ENCODE measurements at regions not wholly inside any gene's neighbourhood (a gene's known extent, or its start where the extent isn't known, plus 50 kb on each side); places are given as distances from the start of the nearest gene placed in this dataset.

DNA sequence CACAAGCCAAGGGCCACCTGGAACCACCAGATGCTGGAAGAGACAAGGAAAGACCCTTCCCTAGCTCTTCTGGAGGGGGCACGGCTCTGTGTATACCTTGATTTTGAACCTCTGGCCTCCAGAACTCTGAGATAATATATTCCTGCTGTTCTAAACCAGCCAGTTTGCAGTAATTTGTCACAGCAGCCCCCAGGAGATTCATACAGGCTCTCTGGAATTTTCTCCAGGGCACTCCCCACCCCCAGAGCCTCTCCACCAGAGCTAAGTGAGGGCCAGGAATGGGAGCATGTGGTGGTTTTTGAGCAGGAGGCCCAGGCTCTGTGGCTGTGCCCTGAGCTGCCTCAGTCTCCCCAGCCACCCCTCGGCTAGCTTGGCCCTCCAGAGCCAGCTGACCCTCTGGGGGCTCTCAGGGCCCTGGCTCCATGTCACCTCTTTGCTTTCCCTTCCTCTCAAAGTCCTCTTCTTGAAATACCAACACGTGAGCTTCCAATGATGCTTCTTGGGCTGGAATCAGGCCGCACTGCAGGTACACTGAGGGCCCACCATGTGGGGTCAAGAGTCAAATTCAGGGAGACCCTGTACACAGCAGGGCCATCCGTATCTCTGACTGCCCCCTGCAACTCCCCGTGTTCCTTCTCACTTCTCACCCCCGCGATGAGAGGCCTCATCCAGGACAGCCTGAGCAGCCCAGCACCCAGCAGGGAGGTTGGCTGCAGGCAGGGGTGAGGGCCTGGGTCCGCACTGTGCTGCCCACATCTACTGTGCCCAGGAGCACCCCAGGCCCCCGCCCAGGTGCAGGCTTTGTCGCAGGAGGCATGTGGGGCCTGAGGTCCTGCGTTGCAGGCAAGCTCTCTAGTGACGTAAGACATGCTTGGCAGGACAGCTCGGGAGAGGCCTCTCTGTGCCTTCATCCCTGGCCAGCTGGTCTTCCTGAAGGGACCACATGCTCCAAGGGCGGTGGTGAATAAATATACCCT, 155.5 kb downstream of the ANKRD60 start:
- H3K9me3 ChIP-seq (ENCODE audit: control insufficient read depth, insufficient read depth, low read length), result no peaks in the 10 kb centered on the region
- DNase-seq (ENCODE audit: low read depth, low spot score), result no peak
- ChIA-PET CTCF (no interaction called here), POLR2A (no interaction called here)
- no peak overlapping the region for H3K4me3 ChIP-seq (ENCODE audit: low read depth, low read length)
- H3K27me3 ChIP-seq (ENCODE audit: control insufficient read depth, insufficient read depth, low read length), result no peaks in the 10 kb centered on the region
- TF ChIP-seq, protein P1, sequence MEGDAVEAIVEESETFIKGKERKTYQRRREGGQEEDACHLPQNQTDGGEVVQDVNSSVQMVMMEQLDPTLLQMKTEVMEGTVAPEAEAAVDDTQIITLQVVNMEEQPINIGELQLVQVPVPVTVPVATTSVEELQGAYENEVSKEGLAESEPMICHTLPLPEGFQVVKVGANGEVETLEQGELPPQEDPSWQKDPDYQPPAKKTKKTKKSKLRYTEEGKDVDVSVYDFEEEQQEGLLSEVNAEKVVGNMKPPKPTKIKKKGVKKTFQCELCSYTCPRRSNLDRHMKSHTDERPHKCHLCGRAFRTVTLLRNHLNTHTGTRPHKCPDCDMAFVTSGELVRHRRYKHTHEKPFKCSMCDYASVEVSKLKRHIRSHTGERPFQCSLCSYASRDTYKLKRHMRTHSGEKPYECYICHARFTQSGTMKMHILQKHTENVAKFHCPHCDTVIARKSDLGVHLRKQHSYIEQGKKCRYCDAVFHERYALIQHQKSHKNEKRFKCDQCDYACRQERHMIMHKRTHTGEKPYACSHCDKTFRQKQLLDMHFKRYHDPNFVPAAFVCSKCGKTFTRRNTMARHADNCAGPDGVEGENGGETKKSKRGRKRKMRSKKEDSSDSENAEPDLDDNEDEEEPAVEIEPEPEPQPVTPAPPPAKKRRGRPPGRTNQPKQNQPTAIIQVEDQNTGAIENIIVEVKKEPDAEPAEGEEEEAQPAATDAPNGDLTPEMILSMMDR (IDR thresholded peaks at IDR 0.05; ENCODE audit: low read depth, low read length), result no peak
- H3K27ac ChIP-seq (ENCODE audit: low read depth, low read length), result no peak overlapping the region

DNA sequence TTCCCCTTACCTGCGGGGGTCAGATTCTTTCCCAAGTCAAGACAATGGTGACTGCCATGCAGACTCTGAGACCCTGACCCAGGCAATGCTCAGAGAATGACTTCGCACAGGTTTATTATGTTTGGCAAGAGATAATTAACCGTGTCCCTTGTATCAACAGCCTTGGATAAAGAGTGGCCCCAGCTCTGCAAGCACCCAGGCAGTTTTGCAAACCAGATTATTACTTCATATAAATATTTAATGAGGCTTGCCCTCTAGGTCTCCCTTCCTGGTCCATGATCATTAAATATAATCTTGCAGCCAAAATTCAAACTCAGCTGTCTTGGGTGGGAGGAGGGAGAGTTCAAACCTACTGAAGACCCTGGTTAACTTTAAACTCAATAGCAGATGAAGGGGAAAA, 156.5 kb downstream of the ANKRD60 start:
- no peak for DNase-seq (ENCODE audit: low read depth, low spot score)
- no peaks in the 10 kb centered on the region for H3K27me3 ChIP-seq (ENCODE audit: control insufficient read depth, insufficient read depth, low read length)
- no peak overlapping the region for H3K27ac ChIP-seq (ENCODE audit: low read depth, low read length)
- CTCF ChIA-PET, result no interaction called here
- H3K4me3 ChIP-seq (ENCODE audit: low read depth, low read length), result no peak overlapping the region
- H3K9me3 ChIP-seq (ENCODE audit: control insufficient read depth, insufficient read depth, low read length), result no peaks in the 10 kb centered on the region
- TF ChIP-seq, protein P1 (IDR thresholded peaks at IDR 0.05; ENCODE audit: low read depth, low read length), result no peak
- POLR2A ChIA-PET, result no interaction called here

DNA sequence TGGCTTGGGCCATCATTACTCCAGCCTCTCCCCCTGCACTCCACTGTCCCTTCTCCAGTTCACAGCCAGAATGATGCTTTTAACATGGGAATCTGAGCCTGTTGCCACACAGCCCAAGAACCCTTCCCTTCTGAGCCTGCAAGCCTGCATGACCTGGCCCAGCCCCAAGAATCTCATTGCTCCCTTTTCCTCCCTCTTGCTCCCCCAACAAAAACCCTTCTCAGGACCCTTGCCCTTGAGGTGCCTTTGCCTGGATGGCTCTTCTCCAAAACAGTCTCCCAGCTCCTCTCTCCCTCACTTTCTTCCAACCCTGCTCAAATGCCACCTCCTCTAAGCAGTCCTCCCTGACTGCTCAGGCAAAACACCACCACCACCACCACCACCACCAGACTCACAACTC, 157.2 kb downstream of the ANKRD60 start:
- Histone ChIP-seq H3K4me3 (ENCODE audit: low read depth, low read length) (no peak overlapping the region), H3K27ac (ENCODE audit: low read depth, low read length) (no peak overlapping the region), H3K27me3 (ENCODE audit: control insufficient read depth, insufficient read depth, low read length) (no peaks in the 10 kb centered on the region), H3K9me3 (ENCODE audit: control insufficient read depth, insufficient read depth, low read length) (no peaks in the 10 kb centered on the region)
- ChIA-PET POLR2A (no interaction called here), CTCF (no interaction called here)
- TF ChIP-seq, protein P1 (IDR thresholded peaks at IDR 0.05; ENCODE audit: low read depth, low read length), result no peak
- DNase-seq (ENCODE audit: low read depth, low spot score), result no peak

DNA sequence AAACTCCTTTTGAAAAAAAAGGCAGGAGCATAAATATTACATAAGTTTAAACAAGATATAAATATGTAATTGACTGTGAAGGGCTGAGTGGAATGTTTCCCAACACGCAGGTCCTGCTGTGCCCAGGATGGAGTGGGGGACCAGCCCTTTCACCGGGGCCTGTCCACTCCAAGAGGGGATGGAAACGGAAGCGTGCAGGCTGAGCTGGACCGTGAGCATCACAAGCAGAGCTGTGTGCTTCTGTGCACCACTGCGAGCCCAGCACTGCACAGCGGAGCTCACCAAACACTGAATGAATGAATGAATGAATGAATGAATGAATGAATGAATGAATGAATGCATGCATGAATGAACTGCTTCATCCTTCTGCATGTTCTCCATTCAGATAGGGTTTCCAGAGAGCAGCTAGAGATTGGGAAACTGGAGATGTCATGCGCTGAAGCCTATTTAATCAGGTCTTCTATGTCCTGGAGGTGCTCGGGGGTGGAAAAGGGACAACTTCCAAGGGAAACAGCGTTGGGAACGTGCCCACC, 157.7 kb downstream of the ANKRD60 start:
- DNase-seq (ENCODE audit: low read depth, low spot score), result no peak
- ChIA-PET CTCF (no interaction called here), POLR2A (no interaction called here)
- TF ChIP-seq, protein P1 (IDR thresholded peaks at IDR 0.05; ENCODE audit: low read depth, low read length), result no peak
- H3K4me3 ChIP-seq (ENCODE audit: low read depth, low read length), result no peak overlapping the region
- H3K27ac ChIP-seq (ENCODE audit: low read depth, low read length), result no peak overlapping the region
- H3K9me3 ChIP-seq (ENCODE audit: control insufficient read depth, insufficient read depth, low read length), result no peaks in the 10 kb centered on the region
- H3K27me3 ChIP-seq (ENCODE audit: control insufficient read depth, insufficient read depth, low read length), result no peaks in the 10 kb centered on the region

Measured in AG04450 (cell line).